Liver (tissue), 8 donors: ENCODE measurements at regions not wholly inside any gene's neighbourhood (a gene's known extent, or its start where the extent isn't known, plus 50 kb on each side); places are given as distances from the start of the nearest gene placed in this dataset.

ENCODE experiments used
- DNase-seq: peaks from one replicate; pipeline ENCODE4 v3.0.0-alpha.2; 2017; ENCODE audit warnings: low spot score
- H3K27ac ChIP-seq, 2 donors: one replicate each; pipeline ENCODE4 v1.7.0; 2013; ENCODE audit warnings: inconsistent platforms in 2 of 2, low read length in 2 of 2, control low read depth in 1 of 2, low read depth in 1 of 2, mild to moderate bottlenecking in 1 of 2
- H3K27me3 ChIP-seq, 4 donors: one replicate each; pipeline versions ENCODE4 v1.6.1 to v1.7.0; 2013; ENCODE audit warnings: low read length in 3 of 4, inconsistent platforms in 1 of 4, mild to moderate bottlenecking in 1 of 4, moderate library complexity in 1 of 4; ENCODE audit not compliant: control insufficient read depth in 4 of 4, insufficient read depth in 4 of 4
- H3K36me3 ChIP-seq, 4 donors: one replicate each; pipeline versions ENCODE4 v1.6.1 to v1.7.0; 2013; ENCODE audit warnings: low read length in 3 of 4, mild to moderate bottlenecking in 3 of 4, low read depth in 1 of 4, moderate library complexity in 1 of 4; ENCODE audit not compliant: control insufficient read depth in 4 of 4, insufficient read depth in 3 of 4
- H3K4me1 ChIP-seq, 4 donors: one replicate each; pipeline versions ENCODE4 v1.6.1 to v1.7.0; 2013; ENCODE audit warnings: low read length in 3 of 4, mild to moderate bottlenecking in 3 of 4, moderate library complexity in 1 of 4; ENCODE audit not compliant: control insufficient read depth in 4 of 4, insufficient read depth in 4 of 4
- H3K4me3 ChIP-seq, 3 donors: one replicate each; pipeline versions ENCODE4 v1.6.1 to v1.7.0; 2013; ENCODE audit warnings: low read length in 3 of 3, control low read depth in 1 of 3, low read depth in 1 of 3, mild to moderate bottlenecking in 1 of 3
- H3K9ac ChIP-seq, 2 donors: one replicate each; pipeline ENCODE4 v1.7.0; 2013; ENCODE audit warnings: low read length in 2 of 2, mild to moderate bottlenecking in 2 of 2, moderate library complexity in 2 of 2, control low read depth in 1 of 2, low read depth in 1 of 2
- H3K9me3 ChIP-seq, 4 donors: one replicate each; pipeline versions ENCODE4 v1.6.1 to v1.7.0; 2013; ENCODE audit warnings: low read length in 3 of 4; ENCODE audit not compliant: control insufficient read depth in 4 of 4
- CTCF ChIP-seq: fragments of 150-350 bp; IDR thresholded peaks from 2 replicates; pipeline ENCODE4 v1.5.1; 2017; ENCODE audit warnings: improper control_type of control experiment, low read depth, low read length; ENCODE audit not compliant: missing input control
- EGR1 ChIP-seq, 2 donors: IDR thresholded peaks; 2 replicates each; pipeline ENCODE4 v1.6.1; 2016 to 2018; ENCODE audit warnings: antibody characterized with exemption in 2 of 2, low read depth in 2 of 2
- FOXA1 ChIP-seq: IDR thresholded peaks from 2 replicates; pipeline ENCODE4 v1.6.1; 2016; ENCODE audit warnings: antibody characterized with exemption
- FOXA2 ChIP-seq: IDR thresholded peaks from 2 replicates; pipeline ENCODE4 v1.6.1; 2016; ENCODE audit warnings: antibody characterized with exemption
- HNF4A ChIP-seq, 2 donors: conservative IDR thresholded peaks; 2 replicates each; pipeline ENCODE4 v1.6.1; 2016; ENCODE audit warnings: antibody characterized with exemption in 2 of 2, mild to moderate bottlenecking in 2 of 2
- HNF4G ChIP-seq: IDR thresholded peaks from 2 replicates; pipeline ENCODE4 v1.6.1; 2016; ENCODE audit warnings: antibody characterized with exemption
- JUND ChIP-seq, 2 donors: IDR thresholded peaks; 2 replicates each; pipeline ENCODE4 v1.6.1; 2016; ENCODE audit warnings: antibody characterized with exemption in 2 of 2
- MAX ChIP-seq: IDR thresholded peaks from 2 replicates; pipeline ENCODE4 v1.6.1; 2016; ENCODE audit warnings: antibody characterized with exemption
- NR2F2 ChIP-seq: IDR thresholded peaks from 2 replicates; pipeline ENCODE4 v1.6.1; 2016; ENCODE audit warnings: antibody characterized with exemption
- RAD21 ChIP-seq, 2 donors: IDR thresholded peaks; 2 replicates each; pipeline ENCODE4 v1.6.1; 2016; ENCODE audit warnings: antibody characterized with exemption in 2 of 2, mild to moderate bottlenecking in 2 of 2
- REST ChIP-seq: IDR thresholded peaks from 2 replicates; pipeline ENCODE4 v1.6.1; 2016; ENCODE audit warnings: antibody characterized with exemption, mild to moderate bottlenecking
- RXRA ChIP-seq, 2 donors: IDR thresholded peaks; 2 replicates each; pipeline ENCODE4 v1.6.1; 2017 to 2018; ENCODE audit warnings: antibody characterized with exemption in 2 of 2, mild to moderate bottlenecking in 1 of 2
- SP1 ChIP-seq: IDR thresholded peaks from 2 replicates; pipeline ENCODE4 v1.6.1; 2018; ENCODE audit warnings: antibody characterized with exemption, mild to moderate bottlenecking
- TAF1 ChIP-seq: conservative IDR thresholded peaks from 2 replicates; pipeline ENCODE4 v1.6.1; 2016; ENCODE audit warnings: antibody characterized with exemption, mild to moderate bottlenecking
- YY1 ChIP-seq: IDR thresholded peaks from 2 replicates; pipeline ENCODE4 v1.6.1; 2016; ENCODE audit warnings: antibody characterized with exemption, mild to moderate bottlenecking
- WGBS: extraction: QIAGEN DNeasy Blood & Tissue Kit; methylation state at CpG from one replicate; pipeline ENCODE4 v1.1.7; 2013; 5-methylcytosine and 5-hydroxymethylcytosine counted together
- donor health status: healthy.
- donor health status: healthy.
- donor health status: healthy.
- donor health status: healthy.
- donor health status: healthy.

- H3K4me1 ChIP-seq: no peaks in the 10 kb centered on the region
- TF ChIP-seq EGR1 (IDR thresholded peaks at IDR 0.05; ENCODE audit: low read depth in 2 of 2) (no peak), MAX (no peak), FOXA1 (no peak), RXRA (IDR thresholded peaks at IDR 0.05) (no peak), JUND (IDR thresholded peaks at IDR 0.05) (no peak), RAD21 (IDR thresholded peaks at IDR 0.05) (no peak), TAF1 (no peak), HNF4G (no peak), CTCF (no peak), NR2F2 (no peak), YY1 (no peak)
- H3K9ac ChIP-seq: no peak overlapping the region
- no peaks in the 10 kb centered on the region for H3K36me3 ChIP-seq
- no peak overlapping the region for H3K4me3 ChIP-seq
- 84% methylated on average over 15 of the region's 15 CpGs for WGBS
- peaks cover 0 to 2% (median 0%) of the 10 kb centered on the region in 4 donors for H3K9me3 ChIP-seq
- no peak overlapping the region for H3K27ac ChIP-seq
- no peaks in the 10 kb centered on the region for H3K27me3 ChIP-seq
- DNase-seq: no peak
Measured at GRCh38 chr22:49364398-49364797, 463.3 kb downstream of the BRD1 start.

DNA sequence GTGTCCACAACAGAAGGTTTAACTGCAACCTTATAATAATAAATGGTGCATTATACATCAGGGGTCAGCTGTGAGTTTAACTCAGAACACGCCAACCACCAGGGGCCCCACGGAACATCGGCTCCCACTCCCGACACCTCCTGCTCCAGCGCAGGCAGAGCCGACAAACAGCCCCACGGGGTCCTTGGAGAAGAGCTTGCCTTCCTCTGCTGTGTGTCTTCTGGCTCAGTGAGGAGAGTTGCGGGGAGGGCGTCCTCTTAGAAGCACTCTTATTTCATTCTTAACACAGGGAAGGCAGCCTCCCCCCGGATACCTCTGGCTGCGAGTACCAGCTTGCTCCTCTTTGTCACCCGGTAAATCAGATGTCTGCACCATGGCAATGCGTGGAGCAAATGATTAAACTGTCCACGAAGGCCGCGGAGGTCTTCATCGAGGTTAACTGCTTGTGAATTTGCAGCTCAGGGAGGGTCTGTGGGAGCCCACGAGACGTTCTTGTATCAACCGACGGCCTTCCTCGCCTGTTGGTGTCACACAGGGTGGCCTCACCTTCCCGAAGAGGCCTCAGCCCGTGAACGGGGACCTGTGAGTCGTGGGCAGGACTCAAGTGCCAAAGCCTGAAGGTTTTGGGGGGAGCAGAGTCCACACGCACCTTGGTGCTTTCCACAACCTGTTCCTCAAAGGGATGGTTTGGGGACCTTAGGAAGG, 464.0 kb downstream of the BRD1 start:
- no peak for DNase-seq
- Histone ChIP-seq H3K27me3 (no peaks in the 10 kb centered on the region), H3K9me3 (peaks cover 0 to 3% (median 0%) of the 10 kb centered on the region in 4 donors), H3K36me3 (no peaks in the 10 kb centered on the region), H3K27ac (no peak overlapping the region), H3K4me3 (no peak overlapping the region), H3K9ac (no peak overlapping the region), H3K4me1 (no peaks in the 10 kb centered on the region)
- TF ChIP-seq JUND (IDR thresholded peaks at IDR 0.05) (no peak), MAX (no peak), TAF1 (no peak)
- WGBS: 91% methylated on average over 27 of the region's 27 CpGs

- Histone ChIP-seq H3K36me3 (no peaks in the 10 kb centered on the region), H3K27ac (no peak overlapping the region), H3K9me3 (peaks cover 0 to 3% (median 0%) of the 10 kb centered on the region in 4 donors), H3K4me3 (no peak overlapping the region), H3K4me1 (no peaks in the 10 kb centered on the region), H3K27me3 (peaks cover 0 to 4% (median 0%) of the 10 kb centered on the region in 4 donors), H3K9ac (no peak overlapping the region)
- 69% methylated on average over 13 of the region's 13 CpGs for WGBS
- TF ChIP-seq RXRA (IDR thresholded peaks at IDR 0.05): no peak
- TF ChIP-seq SP1: no peak
- no peak for TF ChIP-seq RAD21 (IDR thresholded peaks at IDR 0.05)
- no peak for TF ChIP-seq TAF1
- no peak for TF ChIP-seq HNF4G
- no peak for TF ChIP-seq REST
- no peak for TF ChIP-seq FOXA1
- no peak for TF ChIP-seq JUND (IDR thresholded peaks at IDR 0.05)
- TF ChIP-seq CTCF: no peak
- TF ChIP-seq YY1: no peak
- no peak for TF ChIP-seq HNF4A (conservative IDR thresholded peaks at IDR 0.05)
- TF ChIP-seq FOXA2: no peak
- no peak for DNase-seq
Measured at GRCh38 chr22:49362211-49362839, 465.3 kb downstream of the BRD1 start.
